ENCODE measurements at regions not wholly inside any gene's neighbourhood (a gene's known extent, or its start where the extent isn't known, plus 50 kb on each side); places are given as distances from the start of the nearest gene placed in this dataset.

DNA sequence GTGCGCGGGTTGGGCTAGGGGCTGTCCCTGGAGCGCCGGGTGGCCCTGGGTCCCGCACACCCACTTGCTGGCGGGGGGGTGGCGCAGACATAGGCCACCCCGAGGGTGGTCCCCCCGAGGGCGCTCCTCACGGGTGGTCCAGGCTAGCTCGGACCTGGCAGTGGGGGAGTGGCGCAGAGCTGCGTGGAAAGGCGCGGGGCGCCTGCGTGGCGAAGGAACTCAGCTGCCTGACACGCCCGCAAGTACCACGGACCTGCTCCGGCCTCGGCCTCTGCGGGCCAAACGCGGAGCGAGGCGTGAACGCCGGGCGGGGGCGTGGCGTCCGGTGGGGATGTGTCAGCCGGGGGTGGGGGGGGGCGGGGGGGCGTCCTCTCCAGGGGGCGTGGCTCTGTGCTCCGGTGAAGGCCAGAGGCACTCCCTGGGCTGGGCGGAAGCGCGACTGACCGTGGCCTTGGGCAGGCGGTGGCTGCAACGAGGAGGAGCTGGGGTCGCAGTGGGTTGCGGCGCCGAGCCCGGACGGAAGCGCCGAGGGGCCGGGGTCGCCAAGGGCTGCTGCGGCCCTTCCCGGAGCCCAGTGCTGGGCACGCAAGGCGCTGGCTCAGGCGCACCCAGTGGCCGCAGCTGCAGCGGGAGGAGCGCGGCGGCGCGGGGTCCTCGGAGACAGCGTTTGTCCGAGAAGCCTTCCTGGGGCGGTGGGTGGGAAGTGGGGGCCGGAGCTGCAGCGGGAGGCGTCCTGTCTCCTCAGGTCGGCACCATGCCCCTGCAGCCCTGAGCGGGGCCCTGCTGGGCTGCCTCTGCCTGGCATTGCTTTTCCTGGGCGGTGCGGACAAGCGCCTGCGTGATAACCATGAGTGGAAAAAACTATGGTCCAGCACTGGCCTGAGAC is 58.9 kb upstream of the NUPR2 start (continued):
- TF ChIP-seq, protein P1, sequence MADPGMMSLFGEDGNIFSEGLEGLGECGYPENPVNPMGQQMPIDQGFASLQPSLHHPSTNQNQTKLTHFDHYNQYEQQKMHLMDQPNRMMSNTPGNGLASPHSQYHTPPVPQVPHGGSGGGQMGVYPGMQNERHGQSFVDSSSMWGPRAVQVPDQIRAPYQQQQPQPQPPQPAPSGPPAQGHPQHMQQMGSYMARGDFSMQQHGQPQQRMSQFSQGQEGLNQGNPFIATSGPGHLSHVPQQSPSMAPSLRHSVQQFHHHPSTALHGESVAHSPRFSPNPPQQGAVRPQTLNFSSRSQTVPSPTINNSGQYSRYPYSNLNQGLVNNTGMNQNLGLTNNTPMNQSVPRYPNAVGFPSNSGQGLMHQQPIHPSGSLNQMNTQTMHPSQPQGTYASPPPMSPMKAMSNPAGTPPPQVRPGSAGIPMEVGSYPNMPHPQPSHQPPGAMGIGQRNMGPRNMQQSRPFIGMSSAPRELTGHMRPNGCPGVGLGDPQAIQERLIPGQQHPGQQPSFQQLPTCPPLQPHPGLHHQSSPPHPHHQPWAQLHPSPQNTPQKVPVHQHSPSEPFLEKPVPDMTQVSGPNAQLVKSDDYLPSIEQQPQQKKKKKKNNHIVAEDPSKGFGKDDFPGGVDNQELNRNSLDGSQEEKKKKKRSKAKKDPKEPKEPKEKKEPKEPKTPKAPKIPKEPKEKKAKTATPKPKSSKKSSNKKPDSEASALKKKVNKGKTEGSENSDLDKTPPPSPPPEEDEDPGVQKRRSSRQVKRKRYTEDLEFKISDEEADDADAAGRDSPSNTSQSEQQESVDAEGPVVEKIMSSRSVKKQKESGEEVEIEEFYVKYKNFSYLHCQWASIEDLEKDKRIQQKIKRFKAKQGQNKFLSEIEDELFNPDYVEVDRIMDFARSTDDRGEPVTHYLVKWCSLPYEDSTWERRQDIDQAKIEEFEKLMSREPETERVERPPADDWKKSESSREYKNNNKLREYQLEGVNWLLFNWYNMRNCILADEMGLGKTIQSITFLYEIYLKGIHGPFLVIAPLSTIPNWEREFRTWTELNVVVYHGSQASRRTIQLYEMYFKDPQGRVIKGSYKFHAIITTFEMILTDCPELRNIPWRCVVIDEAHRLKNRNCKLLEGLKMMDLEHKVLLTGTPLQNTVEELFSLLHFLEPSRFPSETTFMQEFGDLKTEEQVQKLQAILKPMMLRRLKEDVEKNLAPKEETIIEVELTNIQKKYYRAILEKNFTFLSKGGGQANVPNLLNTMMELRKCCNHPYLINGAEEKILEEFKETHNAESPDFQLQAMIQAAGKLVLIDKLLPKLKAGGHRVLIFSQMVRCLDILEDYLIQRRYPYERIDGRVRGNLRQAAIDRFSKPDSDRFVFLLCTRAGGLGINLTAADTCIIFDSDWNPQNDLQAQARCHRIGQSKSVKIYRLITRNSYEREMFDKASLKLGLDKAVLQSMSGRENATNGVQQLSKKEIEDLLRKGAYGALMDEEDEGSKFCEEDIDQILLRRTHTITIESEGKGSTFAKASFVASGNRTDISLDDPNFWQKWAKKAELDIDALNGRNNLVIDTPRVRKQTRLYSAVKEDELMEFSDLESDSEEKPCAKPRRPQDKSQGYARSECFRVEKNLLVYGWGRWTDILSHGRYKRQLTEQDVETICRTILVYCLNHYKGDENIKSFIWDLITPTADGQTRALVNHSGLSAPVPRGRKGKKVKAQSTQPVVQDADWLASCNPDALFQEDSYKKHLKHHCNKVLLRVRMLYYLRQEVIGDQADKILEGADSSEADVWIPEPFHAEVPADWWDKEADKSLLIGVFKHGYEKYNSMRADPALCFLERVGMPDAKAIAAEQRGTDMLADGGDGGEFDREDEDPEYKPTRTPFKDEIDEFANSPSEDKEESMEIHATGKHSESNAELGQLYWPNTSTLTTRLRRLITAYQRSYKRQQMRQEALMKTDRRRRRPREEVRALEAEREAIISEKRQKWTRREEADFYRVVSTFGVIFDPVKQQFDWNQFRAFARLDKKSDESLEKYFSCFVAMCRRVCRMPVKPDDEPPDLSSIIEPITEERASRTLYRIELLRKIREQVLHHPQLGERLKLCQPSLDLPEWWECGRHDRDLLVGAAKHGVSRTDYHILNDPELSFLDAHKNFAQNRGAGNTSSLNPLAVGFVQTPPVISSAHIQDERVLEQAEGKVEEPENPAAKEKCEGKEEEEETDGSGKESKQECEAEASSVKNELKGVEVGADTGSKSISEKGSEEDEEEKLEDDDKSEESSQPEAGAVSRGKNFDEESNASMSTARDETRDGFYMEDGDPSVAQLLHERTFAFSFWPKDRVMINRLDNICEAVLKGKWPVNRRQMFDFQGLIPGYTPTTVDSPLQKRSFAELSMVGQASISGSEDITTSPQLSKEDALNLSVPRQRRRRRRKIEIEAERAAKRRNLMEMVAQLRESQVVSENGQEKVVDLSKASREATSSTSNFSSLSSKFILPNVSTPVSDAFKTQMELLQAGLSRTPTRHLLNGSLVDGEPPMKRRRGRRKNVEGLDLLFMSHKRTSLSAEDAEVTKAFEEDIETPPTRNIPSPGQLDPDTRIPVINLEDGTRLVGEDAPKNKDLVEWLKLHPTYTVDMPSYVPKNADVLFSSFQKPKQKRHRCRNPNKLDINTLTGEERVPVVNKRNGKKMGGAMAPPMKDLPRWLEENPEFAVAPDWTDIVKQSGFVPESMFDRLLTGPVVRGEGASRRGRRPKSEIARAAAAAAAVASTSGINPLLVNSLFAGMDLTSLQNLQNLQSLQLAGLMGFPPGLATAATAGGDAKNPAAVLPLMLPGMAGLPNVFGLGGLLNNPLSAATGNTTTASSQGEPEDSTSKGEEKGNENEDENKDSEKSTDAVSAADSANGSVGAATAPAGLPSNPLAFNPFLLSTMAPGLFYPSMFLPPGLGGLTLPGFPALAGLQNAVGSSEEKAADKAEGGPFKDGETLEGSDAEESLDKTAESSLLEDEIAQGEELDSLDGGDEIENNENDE (IDR thresholded peaks at IDR 0.05; ENCODE audit: insufficient replicate concordance, low read length) = no peak

All from H1 (cell line).